ENCODE measurements at regions not wholly inside any gene's neighbourhood (a gene's known extent, or its start where the extent isn't known, plus 50 kb on each side); places are given as distances from the start of the nearest gene placed in this dataset.

DNA sequence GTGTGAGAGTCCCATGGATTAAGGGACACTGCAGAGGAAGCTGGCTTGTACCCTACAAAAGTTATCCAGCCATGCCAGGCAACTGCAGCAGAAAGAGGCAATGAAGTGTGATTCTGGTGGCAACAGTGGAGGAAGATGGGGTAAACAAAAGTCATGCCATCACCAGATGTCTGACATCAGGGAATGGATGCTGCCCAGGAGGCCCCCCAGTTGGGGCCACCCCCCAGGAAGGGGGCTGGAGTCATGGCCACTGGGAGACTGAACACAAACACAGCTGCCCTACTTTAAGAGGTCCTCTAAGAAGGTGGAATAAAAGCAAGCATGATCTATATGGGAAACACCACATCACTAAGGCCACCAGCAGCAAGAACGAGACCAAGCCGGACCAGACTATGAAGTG lies 235.3 kb downstream of the KLF12 start:
- TF ChIP-seq, protein P1, sequence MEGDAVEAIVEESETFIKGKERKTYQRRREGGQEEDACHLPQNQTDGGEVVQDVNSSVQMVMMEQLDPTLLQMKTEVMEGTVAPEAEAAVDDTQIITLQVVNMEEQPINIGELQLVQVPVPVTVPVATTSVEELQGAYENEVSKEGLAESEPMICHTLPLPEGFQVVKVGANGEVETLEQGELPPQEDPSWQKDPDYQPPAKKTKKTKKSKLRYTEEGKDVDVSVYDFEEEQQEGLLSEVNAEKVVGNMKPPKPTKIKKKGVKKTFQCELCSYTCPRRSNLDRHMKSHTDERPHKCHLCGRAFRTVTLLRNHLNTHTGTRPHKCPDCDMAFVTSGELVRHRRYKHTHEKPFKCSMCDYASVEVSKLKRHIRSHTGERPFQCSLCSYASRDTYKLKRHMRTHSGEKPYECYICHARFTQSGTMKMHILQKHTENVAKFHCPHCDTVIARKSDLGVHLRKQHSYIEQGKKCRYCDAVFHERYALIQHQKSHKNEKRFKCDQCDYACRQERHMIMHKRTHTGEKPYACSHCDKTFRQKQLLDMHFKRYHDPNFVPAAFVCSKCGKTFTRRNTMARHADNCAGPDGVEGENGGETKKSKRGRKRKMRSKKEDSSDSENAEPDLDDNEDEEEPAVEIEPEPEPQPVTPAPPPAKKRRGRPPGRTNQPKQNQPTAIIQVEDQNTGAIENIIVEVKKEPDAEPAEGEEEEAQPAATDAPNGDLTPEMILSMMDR (conservative IDR thresholded peaks at IDR 0.05; ENCODE audit: low read length): no peak
- no peak for TF ChIP-seq EZH2phosphoT487 (IDR thresholded peaks at IDR 0.05; ENCODE audit: borderline replicate concordance, low read depth, low read length)
